Epithelial cell of esophagus (primary cell): ENCODE measurements at regions not wholly inside any gene's neighbourhood (a gene's known extent, or its start where the extent isn't known, plus 50 kb on each side); places are given as distances from the start of the nearest gene placed in this dataset.

Experiments
- DNase-seq: peaks from one replicate; pipeline ENCODE4 v3.0.0; 2010; ENCODE audit warnings: low read depth
- H3K4me3 ChIP-seq: 2 replicates; pipeline ENCODE4 v1.5.1; 2011; ENCODE audit warnings: mild to moderate bottlenecking, low read length, control low read depth
- TF ChIP-seq, protein P1 (sequence below): IDR thresholded peaks from 2 replicates; pipeline ENCODE4 v1.5.1; 2011; ENCODE audit warnings: low read depth, mild to moderate bottlenecking, low read length, control low read depth, inconsistent platforms; ENCODE audit not compliant: insufficient read depth; ENCODE audit errors: missing control alignments

DNA sequence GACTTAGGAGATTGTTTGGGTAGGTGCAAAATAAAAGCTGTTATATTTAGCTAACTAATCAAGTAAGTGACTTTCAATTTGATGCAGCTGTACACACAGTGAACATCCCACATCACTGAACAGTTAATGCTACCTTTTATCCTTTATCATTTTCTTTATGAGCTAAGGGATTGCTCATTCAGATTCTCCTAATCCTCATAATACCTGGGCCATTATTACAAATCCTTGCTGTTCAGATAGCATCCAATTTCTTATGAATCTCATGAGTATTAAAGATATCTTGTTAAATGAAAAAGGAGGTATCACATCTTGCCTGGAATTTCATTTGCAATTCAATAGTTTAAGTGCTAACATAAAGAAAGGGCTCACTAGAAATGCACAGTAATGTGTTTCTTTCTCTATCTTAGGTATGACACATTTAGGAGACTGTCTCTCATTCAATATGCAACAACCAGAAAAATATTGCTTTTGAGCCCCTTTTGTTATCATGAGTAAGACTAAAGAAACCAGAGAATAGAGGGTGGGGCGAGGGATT is 918.5 kb downstream of the CBLN2 start:
- H3K4me3 ChIP-seq, result no peak overlapping the region
- TF ChIP-seq, protein P1, sequence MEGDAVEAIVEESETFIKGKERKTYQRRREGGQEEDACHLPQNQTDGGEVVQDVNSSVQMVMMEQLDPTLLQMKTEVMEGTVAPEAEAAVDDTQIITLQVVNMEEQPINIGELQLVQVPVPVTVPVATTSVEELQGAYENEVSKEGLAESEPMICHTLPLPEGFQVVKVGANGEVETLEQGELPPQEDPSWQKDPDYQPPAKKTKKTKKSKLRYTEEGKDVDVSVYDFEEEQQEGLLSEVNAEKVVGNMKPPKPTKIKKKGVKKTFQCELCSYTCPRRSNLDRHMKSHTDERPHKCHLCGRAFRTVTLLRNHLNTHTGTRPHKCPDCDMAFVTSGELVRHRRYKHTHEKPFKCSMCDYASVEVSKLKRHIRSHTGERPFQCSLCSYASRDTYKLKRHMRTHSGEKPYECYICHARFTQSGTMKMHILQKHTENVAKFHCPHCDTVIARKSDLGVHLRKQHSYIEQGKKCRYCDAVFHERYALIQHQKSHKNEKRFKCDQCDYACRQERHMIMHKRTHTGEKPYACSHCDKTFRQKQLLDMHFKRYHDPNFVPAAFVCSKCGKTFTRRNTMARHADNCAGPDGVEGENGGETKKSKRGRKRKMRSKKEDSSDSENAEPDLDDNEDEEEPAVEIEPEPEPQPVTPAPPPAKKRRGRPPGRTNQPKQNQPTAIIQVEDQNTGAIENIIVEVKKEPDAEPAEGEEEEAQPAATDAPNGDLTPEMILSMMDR, result no peak
- no peak for DNase-seq

DNA sequence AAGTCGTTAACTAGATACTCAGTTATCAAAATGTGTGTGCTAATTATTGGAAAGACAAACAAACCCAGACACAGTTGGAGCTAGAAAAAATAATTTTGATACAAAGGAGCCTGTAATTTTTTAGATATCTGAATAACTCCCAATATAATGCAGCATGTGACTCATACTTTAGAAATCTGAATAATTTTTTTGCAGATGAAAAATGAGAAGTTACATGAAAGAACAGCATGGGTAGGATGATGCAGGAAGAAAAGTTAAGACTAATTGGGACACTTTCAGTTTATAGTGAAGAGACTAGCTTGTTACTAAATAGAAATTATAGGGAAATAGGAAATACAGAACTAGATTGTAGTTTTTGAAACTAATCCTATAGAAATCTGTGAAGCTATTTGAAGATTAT is 945.8 kb downstream of the CBLN2 start:
- no peak for DNase-seq
- no peak overlapping the region for H3K4me3 ChIP-seq
- TF ChIP-seq, protein P1, result no peak

GRCh38 chr18:71597219-71597618 is 946.9 kb downstream of the CBLN2 start:
- TF ChIP-seq, protein P1, result no peak
- DNase-seq, result no peak
- H3K4me3 ChIP-seq, result no peak overlapping the region

GRCh38 chr18:71583252-71583651 is 960.9 kb downstream of the CBLN2 start:
- no peak overlapping the region for H3K4me3 ChIP-seq
- TF ChIP-seq, protein P1, result no peak
- DNase-seq, result no peak

- H3K4me3 ChIP-seq, result no peak overlapping the region
- DNase-seq, result no peak
- TF ChIP-seq, protein P1, result no peak
Measured at GRCh38 chr18:71554686-71555085, 989.5 kb downstream of the CBLN2 start.

GRCh38 chr18:71541643-71542042 is 1002.5 kb downstream of the CBLN2 start:
- TF ChIP-seq, protein P1, result no peak
- no peak overlapping the region for H3K4me3 ChIP-seq
- no peak for DNase-seq

DNA sequence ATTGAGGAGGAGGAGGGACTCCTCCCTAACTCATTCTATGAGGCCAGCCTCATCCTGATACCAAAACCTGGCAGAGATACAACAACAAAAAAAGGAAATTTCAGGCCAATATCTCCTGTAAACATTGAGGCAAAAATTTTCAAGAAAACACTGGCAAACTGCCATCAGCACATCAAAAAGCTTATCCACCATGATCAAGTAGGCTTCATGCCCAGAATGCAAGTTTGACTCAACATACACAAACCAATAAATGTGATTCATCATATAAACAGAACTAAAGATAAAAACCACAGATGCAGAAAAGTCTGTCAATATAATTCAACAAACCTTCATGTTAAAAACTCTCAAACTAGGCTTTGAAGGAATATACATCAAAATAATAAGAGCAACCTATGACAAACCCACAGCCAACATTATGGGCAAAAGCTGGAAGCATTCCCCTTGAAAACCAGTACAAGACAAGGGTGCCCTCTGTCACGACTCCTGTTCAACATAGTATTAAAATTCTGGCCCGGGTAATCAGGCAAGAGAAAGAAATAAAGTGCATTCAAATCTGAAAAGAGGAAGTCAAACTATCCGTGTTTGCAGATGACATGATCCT is 1014.3 kb downstream of the CBLN2 start:
- TF ChIP-seq, protein P1, result no peak
- DNase-seq, result no peak
- H3K4me3 ChIP-seq, result no peak overlapping the region
